Heart right ventricle (tissue), 16 donors: ENCODE measurements at regions not wholly inside any gene's neighbourhood (a gene's known extent, or its start where the extent isn't known, plus 50 kb on each side); places are given as distances from the start of the nearest gene placed in this dataset.
"Not testable (repeated sequence)": the region's sequence is repeated elsewhere in the genome, so short reads cannot be mapped to it uniquely, and the experiment has no call there.

Experiments used
- ATAC-seq, 8 donors: fragments of 200-7000 bp; cut with Tn5 transposase; one replicate each; pipeline ENCODE4 v1.9.1; 2020; ENCODE audit warnings: mild to moderate bottlenecking in 8 of 8, moderate library complexity in 8 of 8, moderate number of reproducible peaks in 1 of 8
- DNase-seq, 2 donors: peaks; one replicate each; pipeline ENCODE4 v3.0.0-alpha.2; 2020
- H3K27ac ChIP-seq, 10 donors: fragments of 200-600 bp; sonication (generic) in 2 of 10; one replicate each; pipeline versions ENCODE4 v1.5.0 to v1.8.0; 2020 to 2022; ENCODE audit warnings: mild to moderate bottlenecking in 3 of 10
- H3K27me3 ChIP-seq, 7 donors: fragments of 200-600 bp; one replicate each; pipeline ENCODE4 v1.8.0; 2021 to 2022; ENCODE audit warnings: mild to moderate bottlenecking in 2 of 7
- H3K36me3 ChIP-seq, 9 donors: fragments of 200-600 bp; sonication (generic) in 1 of 9; one replicate each; pipeline versions ENCODE4 v1.5.0 to v1.8.0; 2020 to 2022; ENCODE audit warnings: mild to moderate bottlenecking in 2 of 9
- H3K4me1 ChIP-seq, 9 donors: fragments of 200-600 bp; sonication (generic) in 1 of 9; one replicate each; pipeline versions ENCODE4 v1.5.0 to v1.8.0; 2020 to 2022; ENCODE audit warnings: mild to moderate bottlenecking in 4 of 9
- H3K4me3 ChIP-seq, 10 donors: fragments of 200-600 bp; sonication (generic) in 2 of 10; one replicate each; pipeline versions ENCODE4 v1.5.0 to v1.8.0; 2020 to 2022; ENCODE audit warnings: mild to moderate bottlenecking in 7 of 10, moderate library complexity in 2 of 10
- H3K9me3 ChIP-seq, 11 donors: fragments of 200-600 bp in 10 of 11; sonication (generic) in 2 of 11; one replicate each; pipeline versions ENCODE4 v1.5.0 to v1.8.0; 2013 to 2022; ENCODE audit warnings: mild to moderate bottlenecking in 2 of 11, control low read depth in 1 of 11, moderate library complexity in 1 of 11
- CTCF ChIP-seq, 9 donors: fragments of 200-600 bp; sonication (generic) in 2 of 9; IDR thresholded peaks; one replicate each; pipeline versions ENCODE4 v1.5.0 to v1.8.0; 2021 to 2022; ENCODE audit warnings: antibody characterized with exemption in 9 of 9, mild to moderate bottlenecking in 5 of 9, moderate library complexity in 1 of 9
- WGBS, 2 donors: extraction: QIAGEN DNeasy Blood & Tissue Kit; methylation state at CpG; one replicate each; pipeline ENCODE4 v1.1.7; 2013; ENCODE audit warnings: inconsistent platforms in 1 of 2; 5-methylcytosine and 5-hydroxymethylcytosine counted together
- intact Hi-C, 10 donors: fragments of 100-400 bp; cut with DNase I; formaldehyde crosslinking; loops; one replicate each; pipeline versions ENCODE4 v1.11.1 to v1.14.2; 2022
- donor health status: Arrhythmogenic right ventricular cardiomyopathy.
- donor health status: ischemic (EF 13 %, LVEDD 7.1; RV severe dilation, severe dysfunction).
- donor health status: healthy with polysubstance abuse.
- donor health status: DM: no; HTN: yes; CAD: no.
- donor health status: DM: no; HTN: no; CAD: no.
- donor health status: ischemic (EF 25% LVEDD 6.9; RV normal size, moderate dysfunction).
- donor health status: ischemic (EF 25% LVEDD 5.7; RV mildly dilated, moderate dysfunction).
- donor health status: healthy.
- donor health status: DM: yes; HTN: yes; CAD: no.
- donor health status: Ischemic cardiomyopathy.
- donor health status: ischemic (EF 35%, LVEDD 5.7; RV mildly dilated, moderate dysfunction).
- donor health status: nonischemic (EF 11% LVEDD 7.7; RV severe dilation, severe dysfunction).
- donor health status: DM: yes; HTN: yes; CAD: no.
- donor health status: PGD.
- donor health status: ischemic (EF 29% LVEDD 5.4; RV normal size, mild dysfunction).
- donor health status: nonischemic (EF 23%, LVEDD 6.1; RV moderate dilation, normal function).

GRCh38 chr15:77905301-77905920 lies 172.1 kb downstream of the TBC1D2B start:
- WGBS, 2 donors, result 82 to 84% methylated on average over 13 of the region's 13 CpGs
- TF ChIP-seq CTCF (IDR thresholded peaks at IDR 0.05), result no peak
- Histone ChIP-seq H3K27ac (no peak overlapping the region), H3K4me1 (peaks cover 0 to 5% (median 0%) of the 10 kb centered on the region in 9 donors), H3K9me3 (no peaks in the 10 kb centered on the region), H3K27me3 (no peaks in the 10 kb centered on the region), H3K4me3 (no peak overlapping the region), H3K36me3 (no peaks in the 10 kb centered on the region)
- intact Hi-C loops, result no loop called here
- ATAC-seq (no peak), DNase-seq (no peak)

- 70 to 76% methylated on average over 5 of the region's 5 CpGs for WGBS, 2 donors
These were observed 172.6 kb downstream of the TBC1D2B start for GRCh38 chr15:77904901-77905300.

GRCh38 chr15:77904436-77904821 lies 173.1 kb downstream of the TBC1D2B start:
- DNase-seq (no peak), ATAC-seq (no peak)
- H3K9me3 ChIP-seq, result no peaks in the 10 kb centered on the region
- H3K4me1 ChIP-seq, result no peaks in the 10 kb centered on the region
- H3K4me3 ChIP-seq, result no peak overlapping the region
- no peak for TF ChIP-seq CTCF (IDR thresholded peaks at IDR 0.05)
- intact Hi-C loops, result no loop called here
- no peaks in the 10 kb centered on the region for H3K27me3 ChIP-seq
- no peak overlapping the region for H3K27ac ChIP-seq
- 70 to 80% methylated on average over 5 of the region's 5 CpGs for WGBS, 2 donors
- no peaks in the 10 kb centered on the region for H3K36me3 ChIP-seq

More at GRCh38 chr15:77904901-77905300, 172.6 kb downstream of the TBC1D2B start:
- Histone ChIP-seq H3K27me3 (no peaks in the 10 kb centered on the region), H3K36me3 (no peaks in the 10 kb centered on the region), H3K27ac (no peak overlapping the region), H3K4me1 (no peaks in the 10 kb centered on the region), H3K9me3 (no peaks in the 10 kb centered on the region), H3K4me3 (no peak overlapping the region)
- intact Hi-C loops, result no loop called here
- ATAC-seq (no peak), DNase-seq (no peak)
- no peak for TF ChIP-seq CTCF (IDR thresholded peaks at IDR 0.05)

GRCh38 chr15:77903761-77904435 lies 173.6 kb downstream of the TBC1D2B start:
- not testable (repeated sequence) for ATAC-seq

More at GRCh38 chr15:77903761-77904435, 173.6 kb downstream of the TBC1D2B start:
- 89 to 93% methylated on average over 28 to 30 of the region's 30 CpGs for WGBS, 2 donors
- intact Hi-C loops, H3K4me1 ChIP-seq, H3K27ac ChIP-seq, H3K36me3 ChIP-seq, H3K9me3 ChIP-seq, H3K4me3 ChIP-seq, DNase-seq, H3K27me3 ChIP-seq: not testable (repeated sequence)
